Activated CD8-positive, alpha-beta T cell treated with anti-CD3 and anti-CD28 coated beads for 36 hours (primary cell): ENCODE measurements at regions not wholly inside any gene's neighbourhood (a gene's known extent, or its start where the extent isn't known, plus 50 kb on each side); places are given as distances from the start of the nearest gene placed in this dataset.

Source experiments
- ATAC-seq: fragments of 200-7000 bp; cut with Tn5 transposase; one replicate; pipeline ENCODE4 v1.10.0; 2021; ENCODE audit warnings: mild to moderate bottlenecking, moderate library complexity
- CTCF ChIA-PET: fragments of 350-600 bp; sonication (Branson Sonifier 250); formaldehyde crosslinking; loops from one replicate; lab custom pipeline; 2021; ENCODE audit warnings: antibody characterized with exemption; lab: Charles Lee
- POLR2A ChIA-PET: fragments of 350-600 bp; sonication (Branson Sonifier 250); formaldehyde crosslinking; loops from one replicate; lab custom pipeline; 2021; ENCODE audit warnings: antibody characterized with exemption; lab: Charles Lee
- DNase-seq: peaks from one replicate; pipeline ENCODE4 v3.0.0-alpha.2; 2020
- H3K27ac Mint-ChIP-seq: one replicate; pipeline ENCODE4 v1.8.0; 2021; ENCODE audit warnings: mild to moderate bottlenecking, mixed read lengths
- H3K27me3 Mint-ChIP-seq: one replicate; pipeline ENCODE4 v1.8.0; 2021; ENCODE audit warnings: mixed read lengths
- H3K36me3 Mint-ChIP-seq: one replicate; pipeline ENCODE4 v1.8.0; 2021; ENCODE audit warnings: low read depth, mixed read lengths
- H3K4me1 Mint-ChIP-seq: one replicate; pipeline ENCODE4 v1.8.0; 2021; ENCODE audit warnings: low read depth, mixed read lengths
- H3K4me3 Mint-ChIP-seq: one replicate; pipeline ENCODE4 v1.8.0; 2021; ENCODE audit warnings: mild to moderate bottlenecking, moderate library complexity, mixed read lengths
- H3K9me3 Mint-ChIP-seq: one replicate; pipeline ENCODE4 v1.8.0; 2021; ENCODE audit warnings: mixed read lengths
- CTCF ChIP-seq: fragments of 200-600 bp; IDR thresholded peaks from one replicate; pipeline ENCODE4 v1.8.0; 2022; ENCODE audit warnings: antibody characterized with exemption, mild to moderate bottlenecking
- intact Hi-C: fragments of 100-400 bp; cut with micrococcal nuclease; formaldehyde crosslinking; loops from one replicate; pipeline ENCODE4 v1.10.0; 2022

GRCh38 chr3:86865506-86865905 lies 125.4 kb downstream of the VGLL3 start:
- ATAC-seq (no peak), DNase-seq (no peak)
- intact Hi-C loops: no loop called here
- H3K4me3 Mint-ChIP-seq: no peak overlapping the region
- no peak for TF ChIP-seq CTCF
- H3K4me1 Mint-ChIP-seq: no peaks in the 10 kb centered on the region
- H3K27ac Mint-ChIP-seq: no peak overlapping the region
- H3K27me3 Mint-ChIP-seq: no peaks in the 10 kb centered on the region
- ChIA-PET POLR2A (no interaction called here), CTCF (no interaction called here)
- no peaks in the 10 kb centered on the region for H3K36me3 Mint-ChIP-seq
- peaks cover 2% of the 10 kb centered on the region for H3K9me3 Mint-ChIP-seq

DNA sequence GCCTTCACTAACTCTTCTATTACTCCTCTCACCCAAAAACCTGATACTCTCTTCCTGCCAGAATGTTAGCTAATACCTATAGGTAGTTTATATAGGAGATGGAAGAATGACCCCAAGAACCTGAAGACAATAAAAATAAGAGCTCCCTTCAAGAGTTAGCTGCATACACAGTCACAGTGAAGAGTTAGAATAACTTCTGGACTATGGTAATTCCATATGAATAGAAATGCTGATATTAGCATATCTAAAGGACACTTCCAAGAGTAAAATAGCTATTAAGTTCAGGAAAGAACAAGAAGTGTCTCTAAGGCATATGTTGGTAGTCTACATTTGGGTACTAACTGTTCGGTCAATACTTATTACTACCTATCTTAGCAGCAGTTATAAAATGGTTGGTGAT lies 134.2 kb downstream of the VGLL3 start:
- Mint-ChIP-seq H3K4me3 (no peak overlapping the region), H3K9me3 (no peaks in the 10 kb centered on the region), H3K4me1 (no peaks in the 10 kb centered on the region), H3K27ac (no peak overlapping the region), H3K36me3 (no peaks in the 10 kb centered on the region), H3K27me3 (no peaks in the 10 kb centered on the region)
- no peak for TF ChIP-seq CTCF
- intact Hi-C loops: no loop called here
- DNase-seq: no peak
- ATAC-seq: no peak
- CTCF ChIA-PET: no interaction called here
- POLR2A ChIA-PET: no interaction called here

- H3K27me3 Mint-ChIP-seq: no peaks in the 10 kb centered on the region
- H3K4me3 Mint-ChIP-seq: no peak overlapping the region
- ATAC-seq: no peak
- no peaks in the 10 kb centered on the region for H3K4me1 Mint-ChIP-seq
- ChIA-PET CTCF (no interaction called here), POLR2A (no interaction called here)
- no peaks in the 10 kb centered on the region for H3K36me3 Mint-ChIP-seq
- H3K9me3 Mint-ChIP-seq: no peaks in the 10 kb centered on the region
- no peak overlapping the region for H3K27ac Mint-ChIP-seq
- DNase-seq: no peak
- intact Hi-C loops: no loop called here
- TF ChIP-seq CTCF: no peak
Measured at GRCh38 chr3:86849991-86850390, 141.0 kb downstream of the VGLL3 start.

GRCh38 chr3:86845726-86846125 lies 145.2 kb downstream of the VGLL3 start:
- POLR2A ChIA-PET: no interaction called here
- ATAC-seq (no peak), DNase-seq (no peak)
- Mint-ChIP-seq H3K9me3 (no peaks in the 10 kb centered on the region), H3K27me3 (no peaks in the 10 kb centered on the region), H3K4me1 (no peaks in the 10 kb centered on the region), H3K36me3 (no peaks in the 10 kb centered on the region), H3K27ac (no peak overlapping the region), H3K4me3 (no peak overlapping the region)
- CTCF ChIA-PET: no interaction called here
- no peak for TF ChIP-seq CTCF
- intact Hi-C loops: no loop called here

DNA sequence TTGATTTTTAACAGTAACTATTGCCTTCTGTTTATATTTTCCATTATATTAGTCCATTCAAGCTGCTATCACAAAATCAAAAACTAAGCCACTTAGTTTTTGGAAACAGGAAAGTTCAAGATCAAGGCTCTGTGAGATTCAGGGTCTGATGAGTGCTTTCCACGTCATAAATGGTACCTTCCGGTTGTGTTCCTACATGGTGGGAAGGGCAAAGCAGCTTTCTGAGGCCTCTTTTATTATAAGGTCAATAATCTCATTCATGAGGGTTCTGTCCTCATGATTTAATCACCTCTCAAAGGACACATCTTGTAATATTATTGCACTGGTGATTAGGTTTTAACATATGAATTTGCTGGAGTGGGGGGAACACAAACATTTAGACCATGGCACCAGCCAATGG lies 152.0 kb downstream of the VGLL3 start:
- POLR2A ChIA-PET: no interaction called here
- DNase-seq: no peak
- Mint-ChIP-seq H3K4me1 (no peaks in the 10 kb centered on the region), H3K27ac (no peak overlapping the region), H3K27me3 (no peaks in the 10 kb centered on the region), H3K9me3 (peaks cover 3% of the 10 kb centered on the region), H3K36me3 (no peaks in the 10 kb centered on the region), H3K4me3 (no peak overlapping the region)
- CTCF ChIA-PET: no interaction called here
- no peak for TF ChIP-seq CTCF
- ATAC-seq: no peak
- intact Hi-C loops: no loop called here
